Epithelial cell of proximal tubule (primary cell): ENCODE measurements at regions not wholly inside any gene's neighbourhood (a gene's known extent, or its start where the extent isn't known, plus 50 kb on each side); places are given as distances from the start of the nearest gene placed in this dataset.
"Not testable (repeated sequence)": the region's sequence is repeated elsewhere in the genome, so short reads cannot be mapped to it uniquely, and the experiment has no call there.

Experiments used
- DNase-seq: peaks from one replicate; pipeline ENCODE4 v3.0.0-alpha.2; 2011; ENCODE audit warnings: low read depth
- H3K4me3 ChIP-seq: 2 replicates; pipeline ENCODE4 v1.5.1; 2011; ENCODE audit warnings: low read depth, mild to moderate bottlenecking, low read length
- TF ChIP-seq, protein P1 (sequence below): conservative IDR thresholded peaks from 2 replicates; pipeline ENCODE4 v1.5.1; 2012; ENCODE audit warnings: low read depth, mild to moderate bottlenecking, low read length

DNA sequence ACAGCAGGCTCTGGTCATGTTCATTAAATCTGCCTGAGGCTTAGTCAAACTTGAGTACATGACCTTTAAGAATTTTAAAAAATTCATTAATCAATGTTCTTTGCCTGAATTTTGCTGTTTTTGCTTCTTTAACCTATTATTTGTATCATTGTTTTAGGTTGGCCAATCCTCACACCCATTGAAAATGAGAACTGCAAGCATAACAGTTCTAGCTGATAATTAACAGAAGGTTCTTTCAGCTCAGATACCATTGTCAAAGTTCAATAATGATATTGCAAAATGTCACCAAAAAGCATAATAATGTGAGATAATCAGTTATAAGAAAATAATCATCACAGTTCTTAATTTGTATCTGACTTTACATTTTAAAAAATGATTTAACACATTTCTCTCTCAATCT is 583.1 kb downstream of the TFAP2A start:
- DNase-seq: no peak
- no peak overlapping the region for H3K4me3 ChIP-seq
- TF ChIP-seq, protein P1, sequence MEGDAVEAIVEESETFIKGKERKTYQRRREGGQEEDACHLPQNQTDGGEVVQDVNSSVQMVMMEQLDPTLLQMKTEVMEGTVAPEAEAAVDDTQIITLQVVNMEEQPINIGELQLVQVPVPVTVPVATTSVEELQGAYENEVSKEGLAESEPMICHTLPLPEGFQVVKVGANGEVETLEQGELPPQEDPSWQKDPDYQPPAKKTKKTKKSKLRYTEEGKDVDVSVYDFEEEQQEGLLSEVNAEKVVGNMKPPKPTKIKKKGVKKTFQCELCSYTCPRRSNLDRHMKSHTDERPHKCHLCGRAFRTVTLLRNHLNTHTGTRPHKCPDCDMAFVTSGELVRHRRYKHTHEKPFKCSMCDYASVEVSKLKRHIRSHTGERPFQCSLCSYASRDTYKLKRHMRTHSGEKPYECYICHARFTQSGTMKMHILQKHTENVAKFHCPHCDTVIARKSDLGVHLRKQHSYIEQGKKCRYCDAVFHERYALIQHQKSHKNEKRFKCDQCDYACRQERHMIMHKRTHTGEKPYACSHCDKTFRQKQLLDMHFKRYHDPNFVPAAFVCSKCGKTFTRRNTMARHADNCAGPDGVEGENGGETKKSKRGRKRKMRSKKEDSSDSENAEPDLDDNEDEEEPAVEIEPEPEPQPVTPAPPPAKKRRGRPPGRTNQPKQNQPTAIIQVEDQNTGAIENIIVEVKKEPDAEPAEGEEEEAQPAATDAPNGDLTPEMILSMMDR: no peak

- no peak for DNase-seq
- no peak overlapping the region for H3K4me3 ChIP-seq
- TF ChIP-seq, protein P1: no peak
Observed at GRCh38 chr6:9830808-9831207, 584.1 kb downstream of the TFAP2A start.

DNA sequence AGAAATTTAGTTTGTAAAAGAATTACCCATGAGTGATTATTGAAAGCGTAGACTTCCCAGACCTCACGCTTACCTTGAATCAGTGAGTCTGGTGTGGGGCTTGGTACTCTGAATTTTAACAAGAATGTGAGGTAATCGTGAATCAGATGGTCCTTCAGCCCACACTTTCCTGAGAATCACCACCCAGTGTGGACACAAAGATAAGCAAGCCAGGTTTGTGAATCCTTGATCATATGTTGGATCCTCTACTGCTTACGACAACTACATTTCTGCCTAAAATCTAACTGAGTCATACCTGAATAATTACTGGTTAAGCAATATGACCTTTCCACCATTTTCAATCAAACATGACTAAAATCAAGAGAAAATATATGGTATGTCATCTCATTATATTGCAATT is 589.3 kb downstream of the TFAP2A start:
- TF ChIP-seq, protein P1: no peak
- H3K4me3 ChIP-seq: no peak overlapping the region
- no peak for DNase-seq

- DNase-seq, H3K4me3 ChIP-seq: not testable (repeated sequence)
Observed at GRCh38 chr6:9810727-9811126, 604.1 kb downstream of the TFAP2A start.

GRCh38 chr6:9810286-9810685 is 604.6 kb downstream of the TFAP2A start:
- no peak overlapping the region for H3K4me3 ChIP-seq
- DNase-seq: no peak
- TF ChIP-seq, protein P1: no peak

- no peak for DNase-seq
- TF ChIP-seq, protein P1: no peak
Observed at GRCh38 chr6:9806195-9806594, 608.7 kb downstream of the TFAP2A start.

DNA sequence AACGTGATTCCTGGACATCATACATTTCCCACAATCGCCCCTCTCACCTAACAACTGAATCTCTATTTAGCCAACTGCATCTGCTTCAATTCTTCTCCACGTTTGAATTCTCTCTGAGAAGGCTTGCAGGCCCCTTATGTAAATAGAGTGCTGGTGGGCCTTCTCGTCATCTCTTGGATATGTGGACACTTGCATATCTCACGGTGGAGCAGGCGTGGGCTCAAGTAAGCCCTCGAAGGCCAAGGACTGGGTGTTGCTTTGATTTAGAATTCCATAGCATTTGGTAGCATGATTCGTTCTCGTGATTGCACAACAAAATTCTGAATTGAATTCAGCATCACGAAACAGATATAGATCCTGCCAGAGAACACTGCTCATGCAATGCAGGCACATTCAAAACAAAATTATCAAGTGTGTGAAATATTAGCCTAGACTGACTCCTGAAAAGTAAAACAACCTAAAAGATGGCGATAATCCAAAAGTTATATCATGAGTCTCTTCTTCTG is 613.6 kb downstream of the TFAP2A start:
- no peak overlapping the region for H3K4me3 ChIP-seq
- no peak for DNase-seq
- TF ChIP-seq, protein P1: no peak

More at GRCh38 chr6:9806195-9806594, 608.7 kb downstream of the TFAP2A start:
- no peak overlapping the region for H3K4me3 ChIP-seq

DNA sequence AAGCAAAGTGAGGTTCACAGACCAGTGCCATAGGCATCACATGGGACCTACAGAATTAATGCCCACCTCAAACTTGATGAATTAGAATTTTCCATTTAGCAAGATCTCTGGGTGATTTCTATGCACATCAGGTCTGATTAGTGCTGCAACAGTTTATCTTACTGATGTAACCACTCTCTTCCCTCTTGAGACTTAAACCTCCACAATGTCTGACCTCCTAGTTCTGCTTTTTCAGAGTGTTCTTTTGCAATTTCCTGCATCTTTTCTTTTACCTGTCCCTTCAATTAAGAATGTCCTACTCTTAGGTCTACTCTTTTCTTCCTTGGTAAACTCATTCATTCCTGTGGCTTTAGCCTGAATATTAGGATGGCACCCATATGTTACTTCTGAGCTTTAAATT is 615.3 kb downstream of the TFAP2A start:
- no peak overlapping the region for H3K4me3 ChIP-seq
- TF ChIP-seq, protein P1: no peak
- DNase-seq: no peak
